Progenitor cell of endocrine pancreas (in vitro differentiated cells): ENCODE measurements at regions not wholly inside any gene's neighbourhood (a gene's known extent, or its start where the extent isn't known, plus 50 kb on each side); places are given as distances from the start of the nearest gene placed in this dataset.
"Not testable (repeated sequence)": the region's sequence is repeated elsewhere in the genome, so short reads cannot be mapped to it uniquely, and the experiment has no call there.

ENCODE experiments used
- DNase-seq: peaks from one replicate; pipeline ENCODE4 v3.0.0; 2021; ENCODE audit warnings: low spot score; ENCODE audit not compliant: unreplicated experiment
- H3K27ac Mint-ChIP-seq: 2 replicates; pipeline ENCODE4 v1.8.0; 2021; ENCODE audit warnings: mild to moderate bottlenecking, moderate library complexity, mixed read lengths
- H3K27me3 Mint-ChIP-seq: 2 replicates; pipeline ENCODE4 v1.8.0; 2021; ENCODE audit warnings: mixed read lengths
- H3K36me3 Mint-ChIP-seq: 2 replicates; pipeline ENCODE4 v1.8.0; 2022; ENCODE audit warnings: mixed read lengths; ENCODE audit not compliant: insufficient read depth
- H3K4me1 Mint-ChIP-seq: 2 replicates; pipeline ENCODE4 v1.8.0; 2021; ENCODE audit warnings: low read depth, mixed read lengths
- H3K4me3 Mint-ChIP-seq: 2 replicates; pipeline ENCODE4 v1.8.0; 2021; ENCODE audit warnings: low read depth, mild to moderate bottlenecking, moderate library complexity, mixed read lengths
- H3K9me3 Mint-ChIP-seq: 2 replicates; pipeline ENCODE4 v1.8.0; 2021; ENCODE audit warnings: low read depth, mixed read lengths
- CTCF ChIP-seq: fragments of 200-600 bp; sonication (generic); IDR thresholded peaks from one replicate; pipeline ENCODE4 v1.5.0; 2021; ENCODE audit warnings: antibody characterized with exemption, mild to moderate bottlenecking; ENCODE audit not compliant: unreplicated experiment

- Mint-ChIP-seq H3K36me3 (no peaks in the 10 kb centered on the region), H3K9me3 (no peaks in the 10 kb centered on the region), H3K4me3 (no peak overlapping the region), H3K4me1 (no peaks in the 10 kb centered on the region), H3K27me3 (peaks cover 7% of the 10 kb centered on the region), H3K27ac (no peak overlapping the region)
- no peak for DNase-seq
- no peak for TF ChIP-seq CTCF
Observed at GRCh38 chr18:22525883-22526282, 108.2 kb upstream of the CTAGE1 start.

DNA sequence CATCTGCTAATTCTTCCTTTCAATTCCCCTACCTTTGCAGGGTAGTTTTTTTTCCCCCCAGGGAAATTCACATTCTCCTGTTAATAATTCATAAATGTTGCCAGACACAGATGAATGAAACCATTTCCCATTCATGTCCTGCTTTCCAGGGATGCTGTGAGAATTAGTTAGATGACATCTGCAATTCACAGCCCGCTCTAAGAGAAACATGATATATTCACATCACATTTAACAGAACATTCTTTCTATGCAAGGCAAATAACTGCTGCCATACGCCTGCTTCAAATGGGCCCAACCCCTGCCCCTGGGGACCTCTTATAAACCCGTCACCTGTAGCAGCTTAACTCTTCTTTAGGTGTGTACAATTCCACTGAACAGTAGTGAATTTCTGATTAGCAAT is 110.6 kb upstream of the CTAGE1 start:
- H3K4me3 Mint-ChIP-seq, result no peak overlapping the region
- no peaks in the 10 kb centered on the region for H3K36me3 Mint-ChIP-seq
- H3K27ac Mint-ChIP-seq, result no peak overlapping the region
- no peak for DNase-seq
- TF ChIP-seq CTCF, result no peak
- H3K27me3 Mint-ChIP-seq, result peaks cover 3% of the 10 kb centered on the region
- no peaks in the 10 kb centered on the region for H3K9me3 Mint-ChIP-seq
- H3K4me1 Mint-ChIP-seq, result no peaks in the 10 kb centered on the region

GRCh38 chr18:22534706-22535105 is 117.0 kb upstream of the CTAGE1 start:
- not testable (repeated sequence) for H3K27ac Mint-ChIP-seq, H3K4me1 Mint-ChIP-seq, H3K27me3 Mint-ChIP-seq, H3K36me3 Mint-ChIP-seq, DNase-seq, H3K9me3 Mint-ChIP-seq, H3K4me3 Mint-ChIP-seq

DNA sequence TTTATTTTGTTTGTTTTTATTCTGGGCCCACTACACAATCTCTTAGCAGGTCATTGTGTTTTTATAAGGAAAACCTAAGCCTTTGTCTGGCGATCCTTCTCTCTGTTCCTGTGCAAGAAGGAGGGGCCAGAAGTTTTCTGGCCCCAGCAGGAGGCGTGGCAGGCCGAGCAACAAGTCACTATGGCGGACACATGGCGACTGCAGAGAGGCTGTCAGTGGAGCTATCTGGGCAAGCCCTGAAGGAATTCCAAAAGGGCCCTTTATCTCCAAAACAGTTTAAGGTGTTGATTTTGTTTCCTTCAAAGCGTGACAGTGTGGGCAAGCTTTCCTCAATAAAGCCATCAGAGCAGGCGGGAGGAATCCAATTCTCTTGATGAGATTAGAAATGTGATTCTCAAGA is 118.8 kb upstream of the CTAGE1 start:
- Mint-ChIP-seq H3K27me3 (no peaks in the 10 kb centered on the region), H3K27ac (no peak overlapping the region), H3K4me3 (no peak overlapping the region), H3K9me3 (peaks cover 3% of the 10 kb centered on the region), H3K36me3 (no peaks in the 10 kb centered on the region), H3K4me1 (peaks cover 3% of the 10 kb centered on the region)
- no peak for TF ChIP-seq CTCF
- DNase-seq, result no peak

- TF ChIP-seq CTCF, result no peak
- Mint-ChIP-seq H3K4me1 (peaks cover 4% of the 10 kb centered on the region), H3K9me3 (peaks cover 3% of the 10 kb centered on the region), H3K27me3 (no peaks in the 10 kb centered on the region), H3K4me3 (no peak overlapping the region), H3K36me3 (no peaks in the 10 kb centered on the region), H3K27ac (no peak overlapping the region)
- no peak for DNase-seq
Observed at GRCh38 chr18:22538426-22538825, 120.7 kb upstream of the CTAGE1 start.

- Mint-ChIP-seq H3K27ac (no peak overlapping the region), H3K4me1 (peaks cover 10% of the 10 kb centered on the region), H3K9me3 (peaks cover 3% of the 10 kb centered on the region), H3K27me3 (no peaks in the 10 kb centered on the region), H3K36me3 (no peaks in the 10 kb centered on the region), H3K4me3 (no peak overlapping the region)
- no peak for TF ChIP-seq CTCF
- no peak for DNase-seq
Observed at GRCh38 chr18:22539051-22539765, 121.5 kb upstream of the CTAGE1 start.
